HEK293 (cell line): ENCODE measurements at regions not wholly inside any gene's neighbourhood (a gene's known extent, or its start where the extent isn't known, plus 50 kb on each side); places are given as distances from the start of the nearest gene placed in this dataset.

ENCODE experiments used
- CTCF ChIA-PET: fragments of 350-600 bp; formaldehyde crosslinking; extraction: SDS; loops from one replicate; lab custom pipeline; 2021; ENCODE audit warnings: antibody characterized with exemption; lab: Yijun Ruan, JAX
- POLR2A ChIA-PET: fragments of 300-600 bp; formaldehyde crosslinking; extraction: SDS; loops from one replicate; lab custom pipeline; 2020; ENCODE audit warnings: antibody characterized with exemption, inconsistent platforms; lab: Yijun Ruan, JAX
- H3K27ac ChIP-seq: fragments of 200-500 bp; sonication (Bioruptor generic); 2 replicates; pipeline ENCODE4 v1.5.1; 2014; ENCODE audit warnings: low read depth, low read length, control low read depth, inconsistent platforms; ENCODE audit errors: extremely low read depth
- H3K36me3 ChIP-seq, 2 experiments: fragments of 200-500 bp in 1 of 2; sonication (Bioruptor generic) in 1 of 2; 1 replicate in 1 of 2; 2 replicates in 1 of 2; pipeline ENCODE4 v1.5.1; 2014 to 2017; ENCODE audit warnings: inconsistent platforms in 2 of 2, low read length in 2 of 2; ENCODE audit not compliant: control insufficient read depth in 2 of 2, insufficient read depth in 1 of 2
- H3K4me1 ChIP-seq: fragments of 200-500 bp; sonication (Bioruptor generic); 2 replicates; pipeline ENCODE4 v1.5.1; 2014; ENCODE audit warnings: mild to moderate bottlenecking, low read length, inconsistent platforms; ENCODE audit not compliant: control insufficient read depth, insufficient read depth
- H3K4me3 ChIP-seq: 2 replicates; pipeline ENCODE4 v1.5.1; 2011; ENCODE audit warnings: low read depth, mild to moderate bottlenecking, control low read depth, low read length, moderate library complexity
- H3K9me3 ChIP-seq: fragments of 200-500 bp; sonication (Bioruptor generic); 2 replicates; pipeline ENCODE4 v1.5.1; 2014; ENCODE audit warnings: low read depth, low read length, inconsistent platforms; ENCODE audit not compliant: control insufficient read depth, insufficient read depth
- MZF1 ChIP-seq: fragments of 450-650 bp; formaldehyde crosslinking; IDR thresholded peaks from 2 replicates; pipeline ENCODE4 v1.5.1; 2017; ENCODE audit warnings: missing biosample characterization, missing genetic modification characterization, borderline replicate concordance
- PRDM1 ChIP-seq: fragments of 450-650 bp; formaldehyde crosslinking; IDR thresholded peaks from 2 replicates; pipeline ENCODE4; 2016; ENCODE audit warnings: missing biosample characterization, missing genetic modification characterization
- SALL2 ChIP-seq: fragments of 450-650 bp; formaldehyde crosslinking; IDR thresholded peaks from 2 replicates; pipeline ENCODE4 v1.5.0; 2017; ENCODE audit warnings: missing biosample characterization, mild to moderate bottlenecking, missing genetic modification characterization, borderline replicate concordance
- WT1 ChIP-seq: fragments of 450-650 bp; formaldehyde crosslinking; IDR thresholded peaks from 2 replicates; pipeline ENCODE4 v1.5.1; 2016; ENCODE audit warnings: missing biosample characterization, missing genetic modification characterization
- ZBTB17 ChIP-seq: fragments of 450-650 bp; formaldehyde crosslinking; IDR thresholded peaks from 2 replicates; pipeline ENCODE4 v1.5.1; 2016; ENCODE audit warnings: missing biosample characterization, missing genetic modification characterization
- ZIC2 ChIP-seq: fragments of 450-650 bp; formaldehyde crosslinking; IDR thresholded peaks from 2 replicates; pipeline ENCODE4 v1.5.1; 2016; ENCODE audit warnings: missing biosample characterization, missing genetic modification characterization
- ZNF114 ChIP-seq: fragments of 450-650 bp; formaldehyde crosslinking; IDR thresholded peaks from 2 replicates; pipeline ENCODE4 v1.5.0; 2017; ENCODE audit warnings: missing biosample characterization, missing genetic modification characterization
- ZNF140 ChIP-seq: fragments of 450-650 bp; formaldehyde crosslinking; IDR thresholded peaks from 2 replicates; pipeline ENCODE4 v1.5.1; 2016; ENCODE audit warnings: missing biosample characterization, missing genetic modification characterization
- ZNF174 ChIP-seq: fragments of 450-650 bp; formaldehyde crosslinking; IDR thresholded peaks from 2 replicates; pipeline ENCODE4 v1.5.0; 2017; ENCODE audit warnings: missing biosample characterization, mild to moderate bottlenecking, missing genetic modification characterization
- ZNF274 ChIP-seq, 2 experiments: fragments of 200-500 bp in 1 of 2; fragments of 450-650 bp in 1 of 2; sonication (Bioruptor generic) in 1 of 2; formaldehyde crosslinking in 1 of 2; IDR thresholded peaks; 2 replicates each; pipeline versions ENCODE4 v1.5.1 to v1.6.1; 2014 to 2016; ENCODE audit warnings: borderline replicate concordance in 1 of 2, inconsistent platforms in 1 of 2, low read length in 1 of 2, missing biosample characterization in 1 of 2, missing genetic modification characterization in 1 of 2
- ZNF302 ChIP-seq: fragments of 450-650 bp; formaldehyde crosslinking; IDR thresholded peaks from 2 replicates; pipeline ENCODE4 v1.5.1; 2016; ENCODE audit warnings: missing biosample characterization, missing genetic modification characterization, low read depth
- ZNF324 ChIP-seq: fragments of 450-650 bp; formaldehyde crosslinking; IDR thresholded peaks from 2 replicates; pipeline ENCODE4 v1.5.1; 2016; ENCODE audit warnings: missing biosample characterization, missing genetic modification characterization
- ZNF37A ChIP-seq: fragments of 450-650 bp; IDR thresholded peaks from 2 replicates; pipeline ENCODE4 v1.5.1; 2018; ENCODE audit warnings: missing biosample characterization, missing genetic modification characterization
- ZNF433 ChIP-seq: fragments of 450-650 bp; formaldehyde crosslinking; IDR thresholded peaks from 2 replicates; pipeline ENCODE4 v1.5.1; 2016; ENCODE audit warnings: missing biosample characterization, missing genetic modification characterization, low read depth
- ZNF677 ChIP-seq: fragments of 450-650 bp; IDR thresholded peaks from 2 replicates; pipeline ENCODE4 v1.5.0; 2018; ENCODE audit warnings: missing biosample characterization, mild to moderate bottlenecking, missing genetic modification characterization, moderate library complexity
- ZNF777 ChIP-seq: fragments of 450-650 bp; formaldehyde crosslinking; IDR thresholded peaks from 2 replicates; pipeline ENCODE4 v1.5.1; 2017; ENCODE audit warnings: missing biosample characterization, missing genetic modification characterization, borderline replicate concordance
- ZNF785 ChIP-seq: fragments of 450-650 bp; formaldehyde crosslinking; IDR thresholded peaks from 2 replicates; pipeline ENCODE4 v1.5.1; 2016; ENCODE audit warnings: missing biosample characterization, missing genetic modification characterization
- ZXDB ChIP-seq: fragments of 450-650 bp; formaldehyde crosslinking; IDR thresholded peaks from 2 replicates; pipeline ENCODE4 v1.5.1; 2016; ENCODE audit warnings: missing biosample characterization, missing genetic modification characterization
- TF ChIP-seq, protein P1 (sequence below): fragments of 450-650 bp; formaldehyde crosslinking; IDR thresholded peaks from 2 replicates; pipeline ENCODE4 v1.5.1; 2016; ENCODE audit warnings: missing biosample characterization, missing genetic modification characterization
- TF ChIP-seq, protein P2 (sequence below): fragments of 450-650 bp; formaldehyde crosslinking; IDR thresholded peaks from 2 replicates; pipeline ENCODE4 v1.5.1; 2016; ENCODE audit warnings: missing biosample characterization, missing genetic modification characterization
- TF ChIP-seq, protein P3 (sequence below): fragments of 450-650 bp; formaldehyde crosslinking; conservative IDR thresholded peaks from 2 replicates; pipeline ENCODE4 v1.5.1; 2016; ENCODE audit warnings: low read depth, missing biosample characterization, missing genetic modification characterization
- TF ChIP-seq, protein P4 (sequence below): fragments of 450-650 bp; formaldehyde crosslinking; IDR thresholded peaks from 2 replicates; pipeline ENCODE4 v1.5.1; 2016; ENCODE audit warnings: missing biosample characterization, missing genetic modification characterization
- TF ChIP-seq, protein P5 (sequence below): fragments of 450-650 bp; formaldehyde crosslinking; IDR thresholded peaks from 2 replicates; pipeline ENCODE4 v1.5.1; 2016; ENCODE audit warnings: missing biosample characterization, missing genetic modification characterization, low read depth

DNA sequence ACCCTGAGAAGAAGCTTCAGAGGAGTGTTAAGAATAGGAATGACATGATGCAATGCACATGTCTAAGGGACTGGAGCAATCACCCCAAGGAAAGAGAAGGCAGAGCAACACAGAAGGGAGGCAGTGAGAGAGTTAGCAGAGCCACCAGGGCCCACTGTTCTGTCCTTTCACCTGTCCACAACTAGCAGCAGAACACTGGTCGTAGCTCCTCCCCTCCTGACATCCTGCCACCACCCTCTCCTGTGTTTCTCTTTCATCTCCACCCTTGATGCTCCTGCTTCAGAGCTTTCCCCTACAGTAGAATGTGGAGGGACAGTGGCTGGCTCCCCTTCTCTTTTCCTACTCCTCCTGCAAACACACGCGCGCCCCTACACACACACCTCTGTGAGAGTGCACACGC is 483.4 kb upstream of the KIF2A start:
- POLR2A ChIA-PET: no interaction called here

DNA sequence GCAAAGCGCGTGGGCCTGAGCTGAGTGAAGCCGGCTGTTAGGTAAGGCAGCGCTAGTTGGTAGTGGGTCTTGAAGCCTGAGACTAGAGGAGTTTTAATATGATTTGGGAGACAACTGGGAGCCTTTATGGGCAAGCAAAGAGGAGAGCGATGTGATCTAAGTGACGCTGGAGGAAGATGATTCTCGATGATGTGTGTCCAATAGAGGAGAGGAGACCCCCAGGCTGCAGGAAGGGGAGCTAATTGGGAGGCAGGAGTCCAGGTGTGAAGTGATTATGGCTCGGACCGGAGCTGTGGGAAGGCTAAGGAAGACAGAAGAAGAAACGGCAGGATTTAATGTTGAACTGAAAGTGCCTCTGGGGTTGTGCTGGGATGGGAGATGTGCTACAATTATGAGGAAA is 482.9 kb upstream of the KIF2A start:
- ChIA-PET POLR2A (no interaction called here), CTCF (interaction anchor here (0.6 kb wide), 1 partner anchor 803 kb away, joined by 3 read pairs; no protein-coding TSS in a partner anchor)
- Histone ChIP-seq H3K9me3 (no peaks in the 10 kb centered on the region; the same call in 1 of the 2 replicates), H3K27ac (no peak overlapping the region), H3K4me1 (0 out of 2 replicates have a peak, but pooled peaks cover 2% of the 10 kb centered on the region), H3K36me3 (no peaks in the 10 kb centered on the region), H3K4me3 (no peak overlapping the region)
- TF ChIP-seq ZNF37A (tag by site-specific recombination): no peak
- TF ChIP-seq, protein P1, sequence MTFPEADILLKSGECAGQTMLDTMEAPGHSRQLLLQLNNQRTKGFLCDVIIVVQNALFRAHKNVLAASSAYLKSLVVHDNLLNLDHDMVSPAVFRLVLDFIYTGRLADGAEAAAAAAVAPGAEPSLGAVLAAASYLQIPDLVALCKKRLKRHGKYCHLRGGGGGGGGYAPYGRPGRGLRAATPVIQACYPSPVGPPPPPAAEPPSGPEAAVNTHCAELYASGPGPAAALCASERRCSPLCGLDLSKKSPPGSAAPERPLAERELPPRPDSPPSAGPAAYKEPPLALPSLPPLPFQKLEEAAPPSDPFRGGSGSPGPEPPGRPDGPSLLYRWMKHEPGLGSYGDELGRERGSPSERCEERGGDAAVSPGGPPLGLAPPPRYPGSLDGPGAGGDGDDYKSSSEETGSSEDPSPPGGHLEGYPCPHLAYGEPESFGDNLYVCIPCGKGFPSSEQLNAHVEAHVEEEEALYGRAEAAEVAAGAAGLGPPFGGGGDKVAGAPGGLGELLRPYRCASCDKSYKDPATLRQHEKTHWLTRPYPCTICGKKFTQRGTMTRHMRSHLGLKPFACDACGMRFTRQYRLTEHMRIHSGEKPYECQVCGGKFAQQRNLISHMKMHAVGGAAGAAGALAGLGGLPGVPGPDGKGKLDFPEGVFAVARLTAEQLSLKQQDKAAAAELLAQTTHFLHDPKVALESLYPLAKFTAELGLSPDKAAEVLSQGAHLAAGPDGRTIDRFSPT: no peak
- no peak for TF ChIP-seq ZNF433 (tag by site-specific recombination)
- no peak for TF ChIP-seq ZNF174
- TF ChIP-seq ZXDB (tag by site-specific recombination): no peak
- TF ChIP-seq ZNF274 (IDR thresholded peaks at IDR 0.05; ENCODE audit: low read length): no peak
- no peak for TF ChIP-seq ZNF274 (tag by site-specific recombination; IDR thresholded peaks at IDR 0.05; ENCODE audit: borderline replicate concordance)
- TF ChIP-seq ZNF785 (tag by site-specific recombination): no peak
- TF ChIP-seq, protein P2, sequence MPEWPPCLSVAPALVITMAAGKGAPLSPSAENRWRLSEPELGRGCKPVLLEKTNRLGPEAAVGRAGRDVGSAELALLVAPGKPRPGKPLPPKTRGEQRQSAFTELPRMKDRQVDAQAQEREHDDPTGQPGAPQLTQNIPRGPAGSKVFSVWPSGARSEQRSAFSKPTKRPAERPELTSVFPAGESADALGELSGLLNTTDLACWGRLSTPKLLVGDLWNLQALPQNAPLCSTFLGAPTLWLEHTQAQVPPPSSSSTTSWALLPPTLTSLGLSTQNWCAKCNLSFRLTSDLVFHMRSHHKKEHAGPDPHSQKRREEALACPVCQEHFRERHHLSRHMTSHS (tag by site-specific recombination): no peak
- no peak for TF ChIP-seq ZNF777 (tag by site-specific recombination)
- no peak for TF ChIP-seq ZNF302

More for the DNA sequence above, 483.4 kb upstream of the KIF2A start:
- Histone ChIP-seq H3K27ac (no peak overlapping the region), H3K9me3 (no peaks in the 10 kb centered on the region; the same call in 1 of the 2 replicates), H3K36me3 (no peaks in the 10 kb centered on the region), H3K4me3 (no peak overlapping the region), H3K4me1 (0 out of 2 replicates have a peak, but pooled peaks cover 2% of the 10 kb centered on the region)
- CTCF ChIA-PET: interaction anchor here (0.6 kb wide), 1 partner anchor 803 kb away, joined by 3 read pairs; no protein-coding TSS in a partner anchor
- TF ChIP-seq ZNF324: no peak
- no peak for TF ChIP-seq ZNF140 (tag by site-specific recombination)
- TF ChIP-seq, protein P3, sequence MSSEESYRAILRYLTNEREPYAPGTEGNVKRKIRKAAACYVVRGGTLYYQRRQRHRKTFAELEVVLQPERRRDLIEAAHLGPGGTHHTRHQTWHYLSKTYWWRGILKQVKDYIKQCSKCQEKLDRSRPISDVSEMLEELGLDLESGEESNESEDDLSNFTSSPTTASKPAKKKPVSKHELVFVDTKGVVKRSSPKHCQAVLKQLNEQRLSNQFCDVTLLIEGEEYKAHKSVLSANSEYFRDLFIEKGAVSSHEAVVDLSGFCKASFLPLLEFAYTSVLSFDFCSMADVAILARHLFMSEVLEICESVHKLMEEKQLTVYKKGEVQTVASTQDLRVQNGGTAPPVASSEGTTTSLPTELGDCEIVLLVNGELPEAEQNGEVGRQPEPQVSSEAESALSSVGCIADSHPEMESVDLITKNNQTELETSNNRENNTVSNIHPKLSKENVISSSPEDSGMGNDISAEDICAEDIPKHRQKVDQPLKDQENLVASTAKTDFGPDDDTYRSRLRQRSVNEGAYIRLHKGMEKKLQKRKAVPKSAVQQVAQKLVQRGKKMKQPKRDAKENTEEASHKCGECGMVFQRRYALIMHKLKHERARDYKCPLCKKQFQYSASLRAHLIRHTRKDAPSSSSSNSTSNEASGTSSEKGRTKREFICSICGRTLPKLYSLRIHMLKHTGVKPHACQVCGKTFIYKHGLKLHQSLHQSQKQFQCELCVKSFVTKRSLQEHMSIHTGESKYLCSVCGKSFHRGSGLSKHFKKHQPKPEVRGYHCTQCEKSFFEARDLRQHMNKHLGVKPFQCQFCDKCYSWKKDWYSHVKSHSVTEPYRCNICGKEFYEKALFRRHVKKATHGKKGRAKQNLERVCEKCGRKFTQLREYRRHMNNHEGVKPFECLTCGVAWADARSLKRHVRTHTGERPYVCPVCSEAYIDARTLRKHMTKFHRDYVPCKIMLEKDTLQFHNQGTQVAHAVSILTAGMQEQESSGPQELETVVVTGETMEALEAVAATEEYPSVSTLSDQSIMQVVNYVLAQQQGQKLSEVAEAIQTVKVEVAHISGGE: no peak
- TF ChIP-seq, protein P4, sequence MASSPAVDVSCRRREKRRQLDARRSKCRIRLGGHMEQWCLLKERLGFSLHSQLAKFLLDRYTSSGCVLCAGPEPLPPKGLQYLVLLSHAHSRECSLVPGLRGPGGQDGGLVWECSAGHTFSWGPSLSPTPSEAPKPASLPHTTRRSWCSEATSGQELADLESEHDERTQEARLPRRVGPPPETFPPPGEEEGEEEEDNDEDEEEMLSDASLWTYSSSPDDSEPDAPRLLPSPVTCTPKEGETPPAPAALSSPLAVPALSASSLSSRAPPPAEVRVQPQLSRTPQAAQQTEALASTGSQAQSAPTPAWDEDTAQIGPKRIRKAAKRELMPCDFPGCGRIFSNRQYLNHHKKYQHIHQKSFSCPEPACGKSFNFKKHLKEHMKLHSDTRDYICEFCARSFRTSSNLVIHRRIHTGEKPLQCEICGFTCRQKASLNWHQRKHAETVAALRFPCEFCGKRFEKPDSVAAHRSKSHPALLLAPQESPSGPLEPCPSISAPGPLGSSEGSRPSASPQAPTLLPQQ: no peak
- no peak for TF ChIP-seq ZNF677 (tag by site-specific recombination)
- no peak for TF ChIP-seq PRDM1 (tag by site-specific recombination)
- no peak for TF ChIP-seq SALL2 (tag by site-specific recombination)
- TF ChIP-seq ZNF114 (tag by site-specific recombination): no peak
- TF ChIP-seq ZIC2 (tag by site-specific recombination): no peak
- TF ChIP-seq MZF1 (tag by site-specific recombination): no peak
- TF ChIP-seq ZBTB17 (tag by site-specific recombination): no peak
- TF ChIP-seq WT1 (tag by site-specific recombination): no peak
- TF ChIP-seq, protein P5, sequence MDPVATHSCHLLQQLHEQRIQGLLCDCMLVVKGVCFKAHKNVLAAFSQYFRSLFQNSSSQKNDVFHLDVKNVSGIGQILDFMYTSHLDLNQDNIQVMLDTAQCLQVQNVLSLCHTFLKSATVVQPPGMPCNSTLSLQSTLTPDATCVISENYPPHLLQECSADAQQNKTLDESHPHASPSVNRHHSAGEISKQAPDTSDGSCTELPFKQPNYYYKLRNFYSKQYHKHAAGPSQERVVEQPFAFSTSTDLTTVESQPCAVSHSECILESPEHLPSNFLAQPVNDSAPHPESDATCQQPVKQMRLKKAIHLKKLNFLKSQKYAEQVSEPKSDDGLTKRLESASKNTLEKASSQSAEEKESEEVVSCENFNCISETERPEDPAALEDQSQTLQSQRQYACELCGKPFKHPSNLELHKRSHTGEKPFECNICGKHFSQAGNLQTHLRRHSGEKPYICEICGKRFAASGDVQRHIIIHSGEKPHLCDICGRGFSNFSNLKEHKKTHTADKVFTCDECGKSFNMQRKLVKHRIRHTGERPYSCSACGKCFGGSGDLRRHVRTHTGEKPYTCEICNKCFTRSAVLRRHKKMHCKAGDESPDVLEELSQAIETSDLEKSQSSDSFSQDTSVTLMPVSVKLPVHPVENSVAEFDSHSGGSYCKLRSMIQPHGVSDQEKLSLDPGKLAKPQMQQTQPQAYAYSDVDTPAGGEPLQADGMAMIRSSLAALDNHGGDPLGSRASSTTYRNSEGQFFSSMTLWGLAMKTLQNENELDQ (tag by site-specific recombination): no peak
